ENCODE measurements at regions not wholly inside any gene's neighbourhood (a gene's known extent, or its start where the extent isn't known, plus 50 kb on each side); places are given as distances from the start of the nearest gene placed in this dataset.

- ChIA-PET POLR2A (interaction anchor here (0.6 to 1.3 kb wide), 4 partner anchors 12 to 54 kb away, joined by 3 to 4 read pairs (median 3); no protein-coding TSS in a partner anchor), CTCF (no interaction called here)
- no peak overlapping the region for H3K27ac Mint-ChIP-seq (ENCODE audit: low read depth, unreplicated experiment)
- no peak for DNase-seq (ENCODE audit: unreplicated experiment)
- no peaks in the 10 kb centered on the region for H3K9me3 Mint-ChIP-seq (ENCODE audit: unreplicated experiment)
- BruUV-seq (replicated peaks): no TSS peak
- H3K36me3 Mint-ChIP-seq (ENCODE audit: insufficient read depth, unreplicated experiment): no peaks in the 10 kb centered on the region
- no peak overlapping the region for H3K4me3 Mint-ChIP-seq (ENCODE audit: unreplicated experiment)
- H3K27me3 Mint-ChIP-seq (ENCODE audit: insufficient read depth, unreplicated experiment): no peaks in the 10 kb centered on the region
- no peak for TF ChIP-seq CTCF (IDR thresholded peaks at IDR 0.05; ENCODE audit: unreplicated experiment)
- peaks cover 11% of the 10 kb centered on the region for H3K4me1 Mint-ChIP-seq (ENCODE audit: insufficient read depth, unreplicated experiment)
- intact Hi-C loops (cut with micrococcal nuclease): no loop called here
Observed at GRCh38 chr1:232279909-232280400, 350.0 kb downstream of the SIPA1L2 start.

- Mint-ChIP-seq H3K27ac (ENCODE audit: low read depth, unreplicated experiment) (no peak overlapping the region), H3K27me3 (ENCODE audit: insufficient read depth, unreplicated experiment) (no peaks in the 10 kb centered on the region), H3K4me1 (ENCODE audit: insufficient read depth, unreplicated experiment) (peaks cover 11% of the 10 kb centered on the region), H3K36me3 (ENCODE audit: insufficient read depth, unreplicated experiment) (no peaks in the 10 kb centered on the region), H3K4me3 (ENCODE audit: unreplicated experiment) (no peak overlapping the region), H3K9me3 (ENCODE audit: unreplicated experiment) (no peaks in the 10 kb centered on the region)
- no TSS peak for BruUV-seq (replicated peaks)
- TF ChIP-seq CTCF (IDR thresholded peaks at IDR 0.05; ENCODE audit: unreplicated experiment): no peak
- ChIA-PET CTCF (no interaction called here), POLR2A (no interaction called here)
- DNase-seq (ENCODE audit: unreplicated experiment): no peak
- intact Hi-C loops (cut with micrococcal nuclease): no loop called here
Observed at GRCh38 chr1:232278925-232279324, 351.0 kb downstream of the SIPA1L2 start.

GRCh38 chr1:232276651-232277050 lies 353.3 kb downstream of the SIPA1L2 start:
- ChIA-PET POLR2A (interaction anchor here (1.3 to 1.5 kb wide), 2 partner anchors 11 to 15 kb away, joined by 3 read pairs; no protein-coding TSS in a partner anchor), CTCF (interaction anchor here (0.6 to 1.1 kb wide), 4 partner anchors 10 to 109 kb away, joined by 3 to 4 read pairs (median 3); no protein-coding TSS in a partner anchor)
- Mint-ChIP-seq H3K27ac (ENCODE audit: low read depth, unreplicated experiment) (no peak overlapping the region), H3K36me3 (ENCODE audit: insufficient read depth, unreplicated experiment) (no peaks in the 10 kb centered on the region), H3K9me3 (ENCODE audit: unreplicated experiment) (no peaks in the 10 kb centered on the region), H3K4me1 (ENCODE audit: insufficient read depth, unreplicated experiment) (no peaks in the 10 kb centered on the region), H3K27me3 (ENCODE audit: insufficient read depth, unreplicated experiment) (no peaks in the 10 kb centered on the region), H3K4me3 (ENCODE audit: unreplicated experiment) (no peak overlapping the region)
- BruUV-seq (replicated peaks): no TSS peak
- no peak for TF ChIP-seq CTCF (IDR thresholded peaks at IDR 0.05; ENCODE audit: unreplicated experiment)
- no peak for DNase-seq (ENCODE audit: unreplicated experiment)
- intact Hi-C loops (cut with micrococcal nuclease): no loop called here

GRCh38 chr1:232274999-232275710 lies 354.8 kb downstream of the SIPA1L2 start:
- no peak overlapping the region for H3K27ac Mint-ChIP-seq (ENCODE audit: low read depth, unreplicated experiment)
- H3K9me3 Mint-ChIP-seq (ENCODE audit: unreplicated experiment): no peaks in the 10 kb centered on the region
- no TSS peak for BruUV-seq (replicated peaks)
- no peaks in the 10 kb centered on the region for H3K27me3 Mint-ChIP-seq (ENCODE audit: insufficient read depth, unreplicated experiment)
- ChIA-PET CTCF (no interaction called here), POLR2A (interaction anchor here (0.6 kb wide), 1 partner anchor 1008 kb away, joined by 3 read pairs; no protein-coding TSS in a partner anchor)
- intact Hi-C loops (cut with micrococcal nuclease): no loop called here
- H3K36me3 Mint-ChIP-seq (ENCODE audit: insufficient read depth, unreplicated experiment): no peaks in the 10 kb centered on the region
- no peak overlapping the region for H3K4me3 Mint-ChIP-seq (ENCODE audit: unreplicated experiment)
- no peaks in the 10 kb centered on the region for H3K4me1 Mint-ChIP-seq (ENCODE audit: insufficient read depth, unreplicated experiment)
- DNase-seq (ENCODE audit: unreplicated experiment): no peak
- no peak for TF ChIP-seq CTCF (IDR thresholded peaks at IDR 0.05; ENCODE audit: unreplicated experiment)

Measured in MCF 10A (cell line).